Esophagus squamous epithelium (tissue), 4 donors: ENCODE measurements at regions not wholly inside any gene's neighbourhood (a gene's known extent, or its start where the extent isn't known, plus 50 kb on each side); places are given as distances from the start of the nearest gene placed in this dataset.

Experiments used
- CTCF ChIP-seq, 6 experiments: fragments of 450-650 bp in 4 of 6; fragments of 200-600 bp in 2 of 6; sonication (generic) in 2 of 6; IDR thresholded peaks; one replicate each; pipeline ENCODE4 v1.5.1; 2016 to 2019; ENCODE audit warnings: antibody characterized with exemption in 6 of 6, mild to moderate bottlenecking in 4 of 6, moderate library complexity in 4 of 6
- POLR2A ChIP-seq, 4 donors: fragments of 450-650 bp; IDR thresholded peaks; one replicate each; pipeline ENCODE4 v1.6.1; 2017; ENCODE audit warnings: antibody characterized with exemption in 4 of 4, mild to moderate bottlenecking in 4 of 4, moderate library complexity in 3 of 4

DNA sequence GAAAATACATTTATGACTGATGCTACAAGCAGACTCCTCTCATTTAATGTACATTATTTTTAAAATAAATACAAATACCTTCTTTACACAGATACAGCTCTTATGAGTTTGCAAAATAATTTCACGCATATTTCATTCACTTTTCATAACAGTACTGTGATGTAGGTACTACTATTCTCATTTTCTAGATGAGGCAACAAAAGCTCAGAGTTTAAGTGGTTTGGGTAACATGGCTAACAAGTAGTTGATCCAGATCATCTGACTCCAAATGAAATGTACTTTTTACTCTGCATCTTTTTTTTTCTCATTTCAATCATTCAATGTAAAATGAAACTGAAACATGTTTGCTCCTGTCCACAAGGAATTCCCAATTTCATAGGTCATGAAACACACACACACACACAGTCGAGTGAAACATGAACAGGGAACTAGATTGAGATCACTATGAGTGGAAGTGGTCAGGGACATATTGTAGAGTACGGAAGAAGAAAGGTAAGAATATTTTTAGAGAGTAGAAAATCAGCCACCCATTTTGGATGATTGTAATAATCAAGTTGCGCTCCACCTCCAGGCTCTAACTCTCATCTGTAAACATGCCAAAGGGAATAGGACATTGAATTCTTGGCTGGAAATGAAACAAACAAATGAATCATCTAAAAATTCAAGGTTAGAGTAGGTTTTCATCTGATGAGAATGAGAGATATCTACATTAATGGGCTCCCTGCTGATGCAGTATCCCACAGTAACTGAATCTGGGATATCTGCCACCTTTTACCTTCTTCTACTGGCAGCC, 92.4 kb downstream of the CLDN1 start:
- no peak for TF ChIP-seq POLR2A (IDR thresholded peaks at IDR 0.05)
- no peak for TF ChIP-seq CTCF (IDR thresholded peaks at IDR 0.05)
